Fibroblast of skin of right quadriceps (primary cell): ENCODE measurements at regions not wholly inside any gene's neighbourhood (a gene's known extent, or its start where the extent isn't known, plus 50 kb on each side); places are given as distances from the start of the nearest gene placed in this dataset.
A peak's percentile ranks its signal among the peaks of the same experiment; 100 is the strongest.
"Not testable (repeated sequence)": the region's sequence is repeated elsewhere in the genome, so short reads cannot be mapped to it uniquely, and the experiment has no call there.

Experiments
- DNase-seq: peaks from one replicate; pipeline ENCODE4 v3.0.0-alpha.2; 2013

- no peak for DNase-seq
Observed at GRCh38 chr10:101280511-101280910, 51.2 kb upstream of the LBX1 start.

GRCh38 chr10:101280921-101281320, 51.7 kb upstream of the LBX1 start:
- not testable (repeated sequence) for DNase-seq

GRCh38 chr10:101282947-101283346, 53.7 kb upstream of the LBX1 start:
- DNase-seq, result no peak

GRCh38 chr10:101283762-101284100, 54.5 kb upstream of the LBX1 start:
- DNase-seq, result no peak

- DNase-seq, result no peak
Observed at GRCh38 chr10:101284101-101284743, 55.0 kb upstream of the LBX1 start.

- DNase-seq, result no peak
Observed at GRCh38 chr10:101284744-101285463, 55.6 kb upstream of the LBX1 start.

- DNase-seq, result no peak
Observed at GRCh38 chr10:101285519-101286070, 56.3 kb upstream of the LBX1 start.

GRCh38 chr10:101286248-101287046, 57.2 kb upstream of the LBX1 start:
- DNase-seq, result no peak

- no peak for DNase-seq
Observed at GRCh38 chr10:101287183-101287996, 58.1 kb upstream of the LBX1 start.

- DNase-seq, result no peak
Observed at GRCh38 chr10:101287997-101288635, 58.9 kb upstream of the LBX1 start.

GRCh38 chr10:101289541-101289940, 60.3 kb upstream of the LBX1 start:
- DNase-seq, result no peak

- DNase-seq, result no peak
Observed at GRCh38 chr10:101290431-101290830, 61.2 kb upstream of the LBX1 start.

GRCh38 chr10:101290881-101291280, 61.6 kb upstream of the LBX1 start:
- DNase-seq, result no peak

GRCh38 chr10:101291331-101292193, 62.3 kb upstream of the LBX1 start:
- DNase-seq, result peak; percentile 30

GRCh38 chr10:101292194-101293006, 61.6 kb upstream of the BTRC start:
- DNase-seq, result no peak

- no peak for DNase-seq
Observed at GRCh38 chr10:101293007-101293723, 60.8 kb upstream of the BTRC start.

GRCh38 chr10:101294109-101294508, 59.9 kb upstream of the BTRC start:
- DNase-seq, result no peak

- no peak for DNase-seq
Observed at GRCh38 chr10:101295261-101295660, 58.7 kb upstream of the BTRC start.

GRCh38 chr10:101297901-101298486, 56.0 kb upstream of the BTRC start:
- peak; percentile 14 for DNase-seq
